ENCODE measurements at regions not wholly inside any gene's neighbourhood (a gene's known extent, or its start where the extent isn't known, plus 50 kb on each side); places are given as distances from the start of the nearest gene placed in this dataset.

DNA sequence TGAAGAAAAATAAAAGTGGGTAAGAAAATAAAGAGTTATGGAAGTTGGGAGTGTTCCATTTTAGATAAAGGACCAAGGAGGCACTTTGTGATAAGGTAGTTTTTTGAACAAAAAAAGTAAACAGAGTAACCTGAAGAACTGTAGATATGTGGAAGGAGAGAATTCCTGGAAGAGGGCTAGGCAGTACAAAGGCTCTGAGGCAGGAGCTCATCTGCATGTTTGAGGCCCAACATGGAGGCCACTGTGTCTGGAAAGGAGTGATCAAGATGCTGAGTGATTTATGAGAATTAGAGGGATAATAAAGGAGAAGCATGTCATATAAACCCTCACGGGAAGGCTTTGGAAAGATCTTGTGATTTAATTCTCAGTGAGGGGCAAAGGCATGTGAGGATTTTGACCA lies 126.5 kb downstream of the DTWD1 start:
- H3K4me3 ChIP-seq (replicated peaks; ENCODE audit: low read depth, low read length), result no peak overlapping the region
- DNase-seq (ENCODE audit: extremely low read depth, low read depth), result no peak
- TF ChIP-seq, protein P1, sequence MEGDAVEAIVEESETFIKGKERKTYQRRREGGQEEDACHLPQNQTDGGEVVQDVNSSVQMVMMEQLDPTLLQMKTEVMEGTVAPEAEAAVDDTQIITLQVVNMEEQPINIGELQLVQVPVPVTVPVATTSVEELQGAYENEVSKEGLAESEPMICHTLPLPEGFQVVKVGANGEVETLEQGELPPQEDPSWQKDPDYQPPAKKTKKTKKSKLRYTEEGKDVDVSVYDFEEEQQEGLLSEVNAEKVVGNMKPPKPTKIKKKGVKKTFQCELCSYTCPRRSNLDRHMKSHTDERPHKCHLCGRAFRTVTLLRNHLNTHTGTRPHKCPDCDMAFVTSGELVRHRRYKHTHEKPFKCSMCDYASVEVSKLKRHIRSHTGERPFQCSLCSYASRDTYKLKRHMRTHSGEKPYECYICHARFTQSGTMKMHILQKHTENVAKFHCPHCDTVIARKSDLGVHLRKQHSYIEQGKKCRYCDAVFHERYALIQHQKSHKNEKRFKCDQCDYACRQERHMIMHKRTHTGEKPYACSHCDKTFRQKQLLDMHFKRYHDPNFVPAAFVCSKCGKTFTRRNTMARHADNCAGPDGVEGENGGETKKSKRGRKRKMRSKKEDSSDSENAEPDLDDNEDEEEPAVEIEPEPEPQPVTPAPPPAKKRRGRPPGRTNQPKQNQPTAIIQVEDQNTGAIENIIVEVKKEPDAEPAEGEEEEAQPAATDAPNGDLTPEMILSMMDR (IDR thresholded peaks at IDR 0.05; ENCODE audit: low read depth, low read length, missing control alignments), result no peak

DNA sequence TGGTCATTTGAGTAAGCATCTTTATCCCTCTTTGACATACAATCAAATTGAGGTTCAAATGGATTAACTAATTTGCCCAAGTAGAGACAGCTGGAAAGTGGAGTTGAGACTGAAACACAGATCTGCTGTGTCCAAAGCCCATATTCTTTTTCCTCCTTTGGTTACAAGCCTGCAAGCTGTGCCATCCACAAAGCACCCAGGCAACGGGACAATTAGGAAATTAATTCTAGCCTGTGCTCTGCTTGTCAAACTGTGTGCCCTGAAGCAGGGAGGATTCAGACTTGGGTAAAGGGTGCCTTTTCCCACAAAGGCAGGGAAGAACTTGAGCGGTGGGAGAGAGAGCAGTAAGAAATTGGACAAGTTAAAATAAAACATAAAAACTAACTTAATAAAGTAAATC lies 127.9 kb downstream of the DTWD1 start:
- no peak for DNase-seq (ENCODE audit: extremely low read depth, low read depth)
- TF ChIP-seq, protein P1 (IDR thresholded peaks at IDR 0.05; ENCODE audit: low read depth, low read length, missing control alignments), result no peak

DNA sequence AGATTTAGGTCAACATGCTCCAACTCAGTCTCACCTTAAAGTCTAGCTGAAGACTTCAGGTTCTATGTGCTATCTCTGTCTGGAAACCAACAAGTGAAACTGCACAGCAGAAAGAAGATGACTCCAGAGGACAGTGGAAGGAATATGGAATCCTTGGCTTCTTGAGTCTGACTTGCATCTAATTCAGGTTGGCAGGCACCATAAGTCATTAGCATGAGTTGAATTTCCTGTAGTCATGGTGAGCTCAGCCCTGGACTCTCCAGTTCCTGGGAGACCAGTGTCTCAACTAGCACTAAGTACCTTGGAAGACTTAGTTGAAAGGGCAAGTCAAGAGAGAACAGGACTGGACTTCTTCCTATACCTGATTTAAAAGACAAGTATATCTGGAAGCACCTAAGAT lies 129.7 kb downstream of the DTWD1 start:
- no peak overlapping the region for H3K4me3 ChIP-seq (replicated peaks; ENCODE audit: low read depth, low read length)
- TF ChIP-seq, protein P1 (IDR thresholded peaks at IDR 0.05; ENCODE audit: low read depth, low read length, missing control alignments), result no peak
- no peak for DNase-seq (ENCODE audit: extremely low read depth, low read depth)

More for the DNA sequence above, 127.9 kb downstream of the DTWD1 start:
- H3K4me3 ChIP-seq (replicated peaks; ENCODE audit: low read depth, low read length), result no peak overlapping the region

DNA sequence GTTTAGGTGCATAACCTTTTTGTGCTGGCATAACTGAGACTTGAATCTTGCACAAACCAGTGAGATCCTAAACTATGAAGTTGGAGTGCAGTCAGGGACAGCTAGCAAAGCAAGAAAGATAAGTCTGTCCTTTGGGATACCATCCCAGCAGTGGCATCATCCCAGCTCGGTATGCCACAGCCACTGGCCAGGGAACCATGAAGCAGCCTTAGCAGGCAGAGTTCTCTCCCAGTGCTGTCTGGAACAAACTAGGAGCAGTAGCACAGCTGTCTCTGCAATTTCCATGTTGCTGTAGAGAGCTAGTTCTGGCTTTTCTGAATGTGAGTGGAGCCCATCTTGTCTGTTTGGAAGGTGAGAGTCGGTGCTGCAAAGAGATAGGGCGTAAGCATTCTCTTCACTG lies 130.3 kb downstream of the DTWD1 start:
- TF ChIP-seq, protein P1 (IDR thresholded peaks at IDR 0.05; ENCODE audit: low read depth, low read length, missing control alignments), result no peak
- DNase-seq (ENCODE audit: extremely low read depth, low read depth), result no peak
- H3K4me3 ChIP-seq (replicated peaks; ENCODE audit: low read depth, low read length), result no peak overlapping the region

DNA sequence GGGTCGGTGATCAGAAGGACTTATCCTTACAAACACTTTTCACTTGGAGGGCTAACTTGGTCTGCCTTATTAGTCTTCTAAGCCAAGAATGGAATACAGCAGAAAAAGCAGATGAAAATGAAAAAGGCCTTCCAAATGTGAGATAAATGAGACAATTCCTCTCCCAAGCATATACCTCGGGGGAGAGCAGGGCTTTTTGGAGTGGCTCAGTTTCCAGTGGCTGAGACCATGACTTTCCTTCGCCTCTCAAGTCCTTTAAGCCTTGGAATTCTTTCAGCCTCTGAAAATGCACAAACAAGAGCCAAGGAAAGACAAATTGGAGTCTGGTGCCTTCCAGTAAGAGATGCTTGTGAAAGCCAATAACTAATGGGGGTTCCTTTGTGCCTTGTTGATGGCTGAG lies 130.9 kb downstream of the DTWD1 start:
- DNase-seq (ENCODE audit: extremely low read depth, low read depth), result no peak
- H3K4me3 ChIP-seq (replicated peaks; ENCODE audit: low read depth, low read length), result no peak overlapping the region
- TF ChIP-seq, protein P1 (IDR thresholded peaks at IDR 0.05; ENCODE audit: low read depth, low read length, missing control alignments), result no peak

DNA sequence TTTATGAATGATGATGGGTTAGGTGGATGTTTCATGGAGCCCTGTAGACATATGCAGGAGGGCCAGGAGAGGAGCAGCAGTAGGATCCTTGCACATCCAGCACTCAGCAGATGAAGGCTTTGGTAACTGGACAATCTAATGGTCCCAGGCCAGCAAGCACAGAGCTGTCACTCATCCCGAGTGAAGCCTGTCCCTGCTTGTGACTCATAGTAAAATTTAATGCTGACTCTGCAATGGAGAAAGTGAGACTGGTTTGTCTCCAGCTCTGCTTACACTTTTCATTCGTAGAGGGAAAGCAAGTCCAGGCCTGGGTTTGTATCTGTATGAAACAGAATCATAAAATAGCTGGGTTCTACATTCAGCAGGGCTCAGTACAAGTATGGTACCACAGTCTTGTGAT lies 131.7 kb downstream of the DTWD1 start:
- no peak overlapping the region for H3K4me3 ChIP-seq (replicated peaks; ENCODE audit: low read depth, low read length)
- TF ChIP-seq, protein P1 (IDR thresholded peaks at IDR 0.05; ENCODE audit: low read depth, low read length, missing control alignments), result no peak
- DNase-seq (ENCODE audit: extremely low read depth, low read depth), result no peak

DNA sequence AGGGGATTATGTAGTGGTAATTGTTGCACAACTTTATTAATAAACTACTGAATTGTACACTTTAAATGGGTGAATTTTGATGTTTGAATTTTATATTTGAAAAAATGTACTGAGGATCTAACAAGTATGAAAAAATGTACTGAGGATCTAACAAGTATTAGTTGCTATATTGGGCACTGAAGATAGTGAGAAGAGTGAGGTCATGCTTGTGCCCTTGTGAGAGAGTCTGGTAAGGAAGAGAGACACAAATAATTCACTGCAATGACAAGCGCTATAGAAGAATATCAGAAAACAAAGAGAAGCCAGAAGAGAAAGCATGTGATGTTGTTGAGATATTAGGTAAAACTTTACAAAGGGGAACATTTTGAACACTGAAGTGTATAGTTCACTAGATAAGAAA lies 137.6 kb downstream of the DTWD1 start:
- TF ChIP-seq, protein P1 (IDR thresholded peaks at IDR 0.05; ENCODE audit: low read depth, low read length, missing control alignments), result no peak
- H3K4me3 ChIP-seq (replicated peaks; ENCODE audit: low read depth, low read length), result no peak overlapping the region
- DNase-seq (ENCODE audit: extremely low read depth, low read depth), result no peak

Measured in HFF-Myc (cell line).